ENCODE measurements at regions not wholly inside any gene's neighbourhood (a gene's known extent, or its start where the extent isn't known, plus 50 kb on each side); places are given as distances from the start of the nearest gene placed in this dataset.

- TF ChIP-seq CHD7 (IDR thresholded peaks at IDR 0.05; ENCODE audit: low read depth, low read length) (no peak), ZNF24 (IDR thresholded peaks at IDR 0.05) (no peak), POLR2G (IDR thresholded peaks at IDR 0.05; ENCODE audit: low read depth, low read length) (no peak), ATF7 (IDR thresholded peaks at IDR 0.05) (no peak), CREB3 (tag; conservative IDR thresholded peaks at IDR 0.05; ENCODE audit: low read depth) (no peak), DACH1 (IDR thresholded peaks at IDR 0.05; ENCODE audit: partially characterized antibody) (no peak), PHB2 (IDR thresholded peaks at IDR 0.05; ENCODE audit: low read depth) (no peak), ZNF444 (CRISPR knock-in tag; IDR thresholded peaks at IDR 0.05) (no peak)
Observed at GRCh38 chr15:93649691-93650235, 560.8 kb upstream of the RGMA start (continued).

All from K562 (cell line).